ENCODE measurements at regions not wholly inside any gene's neighbourhood (a gene's known extent, or its start where the extent isn't known, plus 50 kb on each side); places are given as distances from the start of the nearest gene placed in this dataset.
"Not testable (repeated sequence)": the region's sequence is repeated elsewhere in the genome, so short reads cannot be mapped to it uniquely, and the experiment has no call there.

- no peak for DNase-seq (ENCODE audit: low read depth)
These were observed 160.3 kb upstream of the NEBL start for GRCh38 chr10:21057436-21057835.

GRCh38 chr10:21056461-21056860 is 159.3 kb upstream of the NEBL start:
- DNase-seq (ENCODE audit: low read depth) = no peak

GRCh38 chr10:21055339-21056135 is 158.4 kb upstream of the NEBL start:
- no peak for DNase-seq (ENCODE audit: low read depth)

- no peak for DNase-seq (ENCODE audit: low read depth)
These were observed 157.0 kb upstream of the NEBL start for GRCh38 chr10:21053953-21054690.

GRCh38 chr10:21052709-21053104 is 155.6 kb upstream of the NEBL start:
- DNase-seq (ENCODE audit: low read depth) = no peak

- DNase-seq (ENCODE audit: low read depth) = no peak
These were observed 155.1 kb upstream of the NEBL start for GRCh38 chr10:21052072-21052708.

- DNase-seq (ENCODE audit: low read depth) = no peak
These were observed 152.4 kb upstream of the NEBL start for GRCh38 chr10:21049482-21049881.

GRCh38 chr10:21048068-21048467 is 151.0 kb upstream of the NEBL start:
- peak; percentile 51 for DNase-seq (ENCODE audit: low read depth)

- peak; percentile 5 for DNase-seq (ENCODE audit: low read depth)
These were observed 150.4 kb upstream of the NEBL start for GRCh38 chr10:21047511-21047910.

GRCh38 chr10:21047096-21047495 is 150.0 kb upstream of the NEBL start:
- DNase-seq (ENCODE audit: low read depth) = no peak

GRCh38 chr10:21043044-21043443 is 145.9 kb upstream of the NEBL start:
- DNase-seq (ENCODE audit: low read depth) = no peak

GRCh38 chr10:21042536-21042935 is 145.4 kb upstream of the NEBL start:
- no peak for DNase-seq (ENCODE audit: low read depth)

GRCh38 chr10:21041763-21042458 is 144.8 kb upstream of the NEBL start:
- DNase-seq (ENCODE audit: low read depth) = no peak

- DNase-seq (ENCODE audit: low read depth) = no peak
These were observed 142.6 kb upstream of the NEBL start for GRCh38 chr10:21039721-21040120.

- no peak for DNase-seq (ENCODE audit: low read depth)
These were observed 139.6 kb upstream of the NEBL start for GRCh38 chr10:21036757-21037156.

- DNase-seq (ENCODE audit: low read depth) = not testable (repeated sequence)
These were observed 137.7 kb upstream of the NEBL start for GRCh38 chr10:21034770-21035169.

GRCh38 chr10:21034241-21034640 is 137.1 kb upstream of the NEBL start:
- DNase-seq (ENCODE audit: low read depth) = no peak

- no peak for DNase-seq (ENCODE audit: low read depth)
These were observed 135.6 kb upstream of the NEBL start for GRCh38 chr10:21032587-21033319.

GRCh38 chr10:21031232-21031795 is 134.2 kb upstream of the NEBL start:
- DNase-seq (ENCODE audit: low read depth) = no peak

GRCh38 chr10:21030091-21030490 is 133.0 kb upstream of the NEBL start:
- DNase-seq (ENCODE audit: low read depth) = peak; percentile 24

GRCh38 chr10:21022821-21023220 is 125.7 kb upstream of the NEBL start:
- no peak for DNase-seq (ENCODE audit: low read depth)

Measured in M059J (cell line).